HG03354 (cell line): ENCODE measurements at regions not wholly inside any gene's neighbourhood (a gene's known extent, or its start where the extent isn't known, plus 50 kb on each side); places are given as distances from the start of the nearest gene placed in this dataset.

Source experiments
- ATAC-seq: cut with Tn5 transposase; IDR thresholded peaks from one replicate; pipeline ENCODE4 v1.9.1; 2021; ENCODE audit warnings: mild to moderate bottlenecking; ENCODE audit not compliant: unreplicated experiment, poor library complexity, severe bottlenecking

- no peak for ATAC-seq
Measured at GRCh38 chr15:39202641-39203040, 378.2 kb upstream of the THBS1 start.

- no peak for ATAC-seq
Measured at GRCh38 chr15:39204031-39204430, 376.8 kb upstream of the THBS1 start.

DNA sequence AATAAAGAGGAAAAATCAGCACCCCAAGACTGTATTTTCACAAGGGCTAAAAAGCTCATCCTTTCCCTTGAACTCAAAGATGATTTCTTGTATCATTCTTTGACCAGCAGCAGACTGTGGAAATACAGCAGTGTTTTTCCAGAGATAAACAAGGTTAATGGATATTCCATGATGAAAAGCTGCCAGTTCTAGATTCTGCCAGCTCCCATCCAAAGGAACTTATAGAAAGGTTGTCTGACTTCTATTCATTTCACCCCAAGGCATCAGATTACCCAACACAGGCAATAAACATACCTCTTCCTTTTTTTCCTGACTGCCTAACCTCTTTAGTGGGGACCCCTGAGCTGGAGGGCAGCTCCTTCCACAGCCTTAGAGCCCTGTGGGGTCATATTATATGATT is 375.8 kb upstream of the THBS1 start:
- no peak for ATAC-seq

GRCh38 chr15:39205506-39206371 is 375.1 kb upstream of the THBS1 start:
- no peak for ATAC-seq

- ATAC-seq = no peak
Measured at GRCh38 chr15:39207532-39208115, 373.3 kb upstream of the THBS1 start.

DNA sequence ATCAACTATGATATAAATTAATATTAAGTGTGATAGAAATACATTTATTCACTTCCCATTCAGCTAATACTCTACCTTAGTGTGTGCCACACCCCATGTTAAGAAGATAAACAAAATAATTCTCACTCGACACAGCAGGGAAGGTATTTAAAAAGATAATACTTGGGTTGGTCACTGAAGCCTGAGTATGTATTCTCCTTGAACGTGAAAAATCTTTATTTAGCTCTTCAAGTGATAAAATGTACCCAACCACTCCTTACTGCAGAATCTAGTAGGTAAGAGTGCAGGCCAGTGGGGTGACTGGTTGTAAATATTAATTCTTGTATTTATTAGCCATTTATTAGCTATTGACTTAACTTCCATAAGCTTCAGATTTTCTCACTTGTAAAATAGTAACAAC is 372.7 kb upstream of the THBS1 start:
- ATAC-seq = no peak

DNA sequence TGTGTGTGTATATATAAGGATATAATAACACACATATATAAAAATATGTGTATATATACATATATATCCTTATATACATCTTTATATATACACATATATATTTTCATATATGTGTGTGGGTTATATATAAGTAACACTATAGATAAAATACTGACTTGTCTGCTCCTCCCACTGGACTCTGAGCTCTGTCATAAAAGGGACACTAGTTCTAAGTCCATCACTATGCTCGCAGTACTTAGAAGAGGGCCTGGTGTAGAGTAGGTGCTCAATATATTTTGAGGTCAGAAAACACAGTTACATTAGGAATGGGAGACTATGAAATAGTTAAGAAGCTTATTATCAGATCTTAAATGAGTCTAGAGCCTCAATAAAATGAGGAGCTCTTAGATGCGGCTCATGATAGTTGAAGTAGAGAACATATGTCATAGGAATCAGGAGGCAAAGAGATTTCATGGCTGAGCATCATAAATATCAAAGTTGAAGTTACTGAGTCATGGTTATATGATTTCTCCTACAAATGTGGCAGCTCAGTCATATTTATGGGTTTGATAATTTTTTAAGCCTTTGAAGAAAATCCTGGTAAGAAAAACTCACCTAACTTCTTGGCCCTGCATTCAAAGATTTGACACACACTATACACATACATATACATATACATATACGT is 371.2 kb upstream of the THBS1 start:
- ATAC-seq = no peak

DNA sequence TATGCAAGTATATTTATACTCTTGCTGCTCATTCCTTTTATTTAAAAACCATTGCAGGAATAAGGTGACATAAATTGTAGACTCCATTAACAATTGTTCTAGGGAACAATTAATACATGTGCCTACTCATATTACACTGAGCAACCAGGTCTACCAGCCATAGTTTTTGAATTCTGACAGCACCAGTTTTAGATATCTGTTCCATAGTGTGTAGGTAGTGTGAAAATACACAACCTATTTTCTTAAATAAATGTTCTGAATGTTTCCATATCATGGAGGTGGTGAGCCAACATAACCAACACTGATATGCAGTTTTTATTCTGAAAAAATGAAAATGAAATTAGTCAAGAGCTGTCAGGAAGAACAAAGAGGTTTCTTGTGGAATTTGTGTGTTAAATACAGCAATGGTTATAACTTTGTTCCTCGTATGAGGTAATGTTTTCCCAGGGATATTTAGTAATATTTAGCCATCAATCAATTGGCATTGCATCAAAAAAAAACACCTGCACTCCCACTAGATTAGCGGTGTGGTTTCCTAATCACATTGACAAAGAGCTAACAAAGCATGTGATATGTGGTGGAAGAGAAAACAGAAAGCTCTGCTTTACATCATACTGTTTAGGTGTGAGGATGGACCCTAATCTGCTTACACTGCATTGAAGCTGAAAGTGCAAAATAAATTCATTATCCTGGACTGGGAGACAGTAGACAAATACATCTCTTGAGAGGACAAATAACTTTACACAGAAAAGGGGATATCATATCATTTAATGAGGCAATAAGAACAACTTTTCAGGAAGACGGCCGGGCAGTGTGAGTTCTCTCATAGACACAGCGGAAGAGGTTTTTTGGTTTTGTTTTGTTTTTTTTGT is 369.5 kb upstream of the THBS1 start:
- no peak for ATAC-seq

DNA sequence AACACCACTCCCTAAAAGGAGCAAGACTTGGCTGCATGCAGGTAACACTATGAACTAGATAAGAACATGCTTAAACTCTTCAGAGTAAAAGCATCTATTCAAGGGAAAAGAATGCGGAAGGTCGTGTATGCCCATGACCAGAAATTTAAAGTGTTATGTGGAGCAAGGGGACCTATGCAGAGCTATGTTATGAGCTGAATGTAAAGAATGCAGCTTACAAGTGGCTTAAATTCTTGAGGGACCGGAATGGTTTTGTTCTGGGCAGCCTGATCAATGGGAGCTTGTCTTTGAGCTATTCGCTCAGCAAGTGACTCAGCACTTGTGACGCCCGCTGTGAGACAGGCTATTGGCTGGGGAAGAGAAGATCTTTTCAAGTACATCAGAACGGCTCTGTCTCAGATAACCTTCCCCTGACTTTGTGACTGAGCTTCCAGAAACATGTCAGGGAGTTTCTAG is 367.5 kb upstream of the THBS1 start:
- ATAC-seq = no peak

DNA sequence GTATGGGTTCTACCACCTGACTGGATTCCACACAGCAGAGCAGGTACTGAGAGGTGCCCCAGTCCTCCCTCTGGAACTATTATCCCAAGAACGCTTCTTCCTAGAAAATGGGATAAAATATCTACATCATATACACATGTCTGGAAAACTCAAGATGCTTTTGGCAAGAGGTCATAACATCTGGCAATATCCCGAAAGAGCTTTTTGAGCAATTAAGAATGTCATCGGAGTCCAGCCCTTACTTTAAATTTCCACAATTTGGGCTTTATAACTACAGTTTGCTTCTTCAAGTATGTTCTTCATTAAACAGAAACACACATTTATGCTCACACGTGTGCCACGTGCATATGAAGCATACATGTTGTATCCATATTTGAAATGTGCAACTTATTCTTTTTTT is 365.9 kb upstream of the THBS1 start:
- no peak for ATAC-seq

GRCh38 chr15:39216816-39217215 is 364.1 kb upstream of the THBS1 start:
- no peak for ATAC-seq

GRCh38 chr15:39219608-39220007 is 361.3 kb upstream of the THBS1 start:
- no peak for ATAC-seq

DNA sequence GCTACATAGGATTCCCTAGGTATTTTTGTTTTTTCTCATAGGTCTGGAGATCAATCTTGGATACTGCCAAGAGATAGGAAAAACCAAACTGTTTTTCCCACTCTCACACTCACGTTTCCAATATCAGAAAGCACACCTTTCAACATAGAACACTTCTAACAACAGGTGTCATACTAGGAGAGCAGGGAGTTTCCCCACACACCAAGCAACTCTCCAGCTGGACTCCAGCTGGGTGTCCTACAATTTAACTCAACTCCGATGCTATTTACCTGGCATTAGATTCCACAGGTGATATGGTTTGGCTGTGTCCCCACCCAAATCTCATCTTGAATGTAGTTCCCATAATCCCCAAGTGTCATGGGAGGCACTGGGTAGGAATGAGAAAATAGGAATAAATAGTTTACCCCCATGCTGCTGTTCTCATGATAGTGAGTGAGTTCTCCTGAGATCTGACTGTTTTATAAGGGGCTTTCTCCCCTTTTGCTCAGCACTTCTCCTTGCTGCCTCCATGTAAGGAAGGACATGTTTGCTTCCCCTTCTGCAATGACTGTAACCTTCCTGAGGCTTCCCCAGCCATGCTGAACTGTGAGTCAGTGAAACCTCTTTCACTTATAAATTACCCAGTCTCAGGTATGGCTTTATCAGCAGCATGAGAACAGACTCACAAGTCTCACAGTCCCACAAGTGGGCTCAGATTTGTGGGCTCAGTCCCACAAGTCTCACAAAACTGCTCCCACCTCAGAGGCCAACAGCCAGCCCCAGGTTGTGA is 354.5 kb upstream of the THBS1 start:
- no peak for ATAC-seq

DNA sequence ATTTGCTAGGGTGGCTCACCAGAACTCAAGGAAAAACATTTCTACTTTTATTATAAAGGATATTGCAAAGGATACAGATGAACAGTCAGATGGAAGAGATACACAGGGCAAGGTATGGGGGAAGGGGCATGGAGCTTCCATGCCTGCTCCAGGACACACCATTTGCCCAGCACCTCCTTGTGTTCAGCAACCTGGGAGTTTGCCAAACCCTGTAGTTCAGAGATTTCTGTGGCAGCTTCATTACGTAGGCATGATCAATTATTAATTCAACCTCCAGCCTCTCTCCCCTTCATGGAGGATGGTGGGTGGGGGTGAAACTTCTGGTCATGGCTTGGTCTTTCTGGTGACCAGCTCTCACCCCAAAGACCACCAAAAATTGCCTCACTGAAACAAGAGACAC is 353.9 kb upstream of the THBS1 start:
- no peak for ATAC-seq

DNA sequence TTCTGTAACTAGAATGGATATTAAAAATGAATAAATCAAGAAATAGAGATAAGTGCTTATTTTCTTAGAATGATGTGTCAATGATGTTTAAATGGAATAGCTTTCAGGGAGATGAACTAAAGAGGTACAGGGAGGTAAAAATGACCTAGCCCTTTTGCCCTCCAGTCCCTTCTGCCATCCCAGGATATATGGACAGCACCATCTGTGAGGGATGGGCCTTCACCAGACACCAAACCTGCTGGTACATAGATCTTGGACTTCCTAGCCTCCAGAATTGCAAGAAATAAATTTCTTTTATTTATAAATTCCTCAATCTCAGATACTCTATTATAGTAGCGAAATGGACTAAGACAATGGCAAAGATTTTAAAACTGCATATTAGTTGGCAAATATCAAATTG is 352.0 kb upstream of the THBS1 start:
- ATAC-seq = no peak

DNA sequence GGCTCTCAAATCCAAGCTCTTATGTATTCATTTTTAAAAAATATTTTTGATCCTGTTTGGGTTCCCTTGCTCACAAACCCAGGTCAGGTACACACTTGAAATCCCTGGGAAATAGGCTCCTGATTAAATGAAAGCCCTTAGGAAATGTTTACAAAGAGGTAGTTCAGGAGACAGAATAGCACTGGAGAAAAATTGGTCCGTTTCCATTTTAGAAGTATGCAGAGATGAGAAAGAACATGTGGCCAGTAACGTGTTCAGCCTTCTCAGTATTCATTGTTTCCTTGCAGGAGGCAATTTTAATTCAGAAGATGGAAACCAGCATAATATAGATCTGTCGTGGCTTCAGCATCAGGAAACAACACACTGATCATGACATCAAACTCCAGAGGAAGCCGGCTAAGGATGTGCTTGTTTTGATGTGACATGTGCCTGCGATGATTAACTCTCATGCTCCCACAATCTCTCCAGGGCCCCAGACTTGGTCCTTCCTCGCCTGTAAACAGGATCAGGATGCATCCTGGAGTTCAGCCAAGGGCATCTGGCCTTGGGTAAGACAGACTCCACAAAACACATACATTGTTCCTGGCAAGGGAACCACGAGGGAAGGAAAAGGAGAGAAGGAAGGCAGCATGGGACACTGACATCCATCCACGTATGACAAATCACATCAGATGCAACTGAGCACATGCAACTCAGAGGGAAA is 350.5 kb upstream of the THBS1 start:
- no peak for ATAC-seq

GRCh38 chr15:39230908-39231285 is 350.0 kb upstream of the THBS1 start:
- ATAC-seq = no peak

DNA sequence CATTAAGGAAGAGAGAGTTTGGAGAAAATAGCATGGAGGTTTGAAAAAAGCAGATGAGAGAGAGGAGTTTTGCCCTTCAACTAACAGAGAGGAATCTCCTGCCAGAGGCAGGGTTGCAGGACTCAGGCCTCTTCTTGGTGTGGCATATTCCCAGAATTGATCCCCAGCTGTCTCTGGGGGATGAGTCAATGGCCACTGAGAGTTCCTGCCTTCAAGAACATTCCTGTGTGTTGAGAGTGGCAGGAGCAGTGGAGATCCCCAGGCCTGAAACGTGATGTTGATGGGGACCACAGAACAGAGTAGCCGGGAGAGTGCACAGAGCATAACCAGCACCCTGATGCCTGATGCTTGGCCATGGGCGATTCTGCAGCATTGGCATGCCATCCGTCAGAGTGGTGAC is 348.4 kb upstream of the THBS1 start:
- ATAC-seq = no peak
